Bronchial epithelial cell (primary cell): ENCODE measurements at regions not wholly inside any gene's neighbourhood (a gene's known extent, or its start where the extent isn't known, plus 50 kb on each side); places are given as distances from the start of the nearest gene placed in this dataset.

Source experiments
- DNase-seq: peaks from one replicate; pipeline ENCODE4 v3.0.0-alpha.2; 2010; ENCODE audit warnings: low read depth
- FAIRE-seq: peaks from 2 replicates; lab custom pipeline; 2011; peaks lifted over from hg19 to GRCh38; lab: Jason Lieb, UNC
- H3K27me3 ChIP-seq: 2 replicates; pipeline ENCODE4 v1.5.1; 2011; ENCODE audit warnings: low read length; ENCODE audit not compliant: control insufficient read depth, insufficient read depth
- H3K36me3 ChIP-seq: 2 replicates; pipeline ENCODE4 v1.5.1; 2011; ENCODE audit warnings: low read length; ENCODE audit not compliant: control insufficient read depth, insufficient read depth
- H3K4me3 ChIP-seq: 2 replicates; pipeline ENCODE4 v1.5.1; 2011; ENCODE audit warnings: mild to moderate bottlenecking, low read depth, low read length, control low read depth
- TF ChIP-seq, protein P1 (sequence below): IDR thresholded peaks from 2 replicates; pipeline ENCODE4 v1.5.1; 2011; ENCODE audit warnings: mild to moderate bottlenecking, moderate library complexity, low read length, control low read depth, inconsistent platforms; ENCODE audit not compliant: insufficient read depth, severe bottlenecking

DNA sequence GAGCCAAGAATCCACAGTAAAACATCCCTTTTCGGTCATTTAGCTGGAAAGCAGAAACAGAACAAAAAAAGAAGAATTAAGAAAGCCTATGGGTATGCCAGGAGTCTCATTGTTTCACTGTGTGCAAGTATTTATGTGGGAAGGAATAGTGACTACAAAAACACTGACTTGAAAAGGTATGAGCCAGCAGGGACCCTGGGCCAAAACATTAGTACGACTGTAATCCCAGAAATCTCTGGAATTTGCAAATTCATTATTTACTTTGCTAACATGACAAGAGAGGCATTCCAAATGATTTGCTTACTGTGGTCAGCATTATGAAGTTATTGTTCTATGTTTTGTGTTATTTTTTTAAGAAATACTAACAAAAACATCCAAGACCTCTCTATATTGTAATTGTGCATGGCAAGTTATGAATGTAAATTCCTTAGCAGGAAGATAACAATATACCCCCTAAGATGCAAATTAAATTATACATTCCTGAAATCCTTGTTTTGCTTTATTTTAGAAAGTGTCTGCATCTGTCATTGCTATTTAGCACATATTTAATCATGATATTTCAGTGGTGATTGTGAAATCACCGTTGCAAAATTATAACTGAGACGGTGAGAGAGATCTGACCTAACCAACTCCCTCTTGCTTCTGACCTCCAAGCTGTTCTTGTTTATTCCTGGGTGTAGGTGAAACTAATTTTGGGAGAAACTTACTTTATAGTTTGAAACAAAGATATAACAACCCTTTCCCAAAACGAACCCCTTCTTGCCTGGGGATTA is 299.2 kb downstream of the ZPLD1 start:
- Histone ChIP-seq H3K4me3 (no peak overlapping the region), H3K36me3 (no peaks in the 10 kb centered on the region), H3K27me3 (no peaks in the 10 kb centered on the region)
- TF ChIP-seq, protein P1, sequence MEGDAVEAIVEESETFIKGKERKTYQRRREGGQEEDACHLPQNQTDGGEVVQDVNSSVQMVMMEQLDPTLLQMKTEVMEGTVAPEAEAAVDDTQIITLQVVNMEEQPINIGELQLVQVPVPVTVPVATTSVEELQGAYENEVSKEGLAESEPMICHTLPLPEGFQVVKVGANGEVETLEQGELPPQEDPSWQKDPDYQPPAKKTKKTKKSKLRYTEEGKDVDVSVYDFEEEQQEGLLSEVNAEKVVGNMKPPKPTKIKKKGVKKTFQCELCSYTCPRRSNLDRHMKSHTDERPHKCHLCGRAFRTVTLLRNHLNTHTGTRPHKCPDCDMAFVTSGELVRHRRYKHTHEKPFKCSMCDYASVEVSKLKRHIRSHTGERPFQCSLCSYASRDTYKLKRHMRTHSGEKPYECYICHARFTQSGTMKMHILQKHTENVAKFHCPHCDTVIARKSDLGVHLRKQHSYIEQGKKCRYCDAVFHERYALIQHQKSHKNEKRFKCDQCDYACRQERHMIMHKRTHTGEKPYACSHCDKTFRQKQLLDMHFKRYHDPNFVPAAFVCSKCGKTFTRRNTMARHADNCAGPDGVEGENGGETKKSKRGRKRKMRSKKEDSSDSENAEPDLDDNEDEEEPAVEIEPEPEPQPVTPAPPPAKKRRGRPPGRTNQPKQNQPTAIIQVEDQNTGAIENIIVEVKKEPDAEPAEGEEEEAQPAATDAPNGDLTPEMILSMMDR = no peak
- no peak for FAIRE-seq
- DNase-seq = peak; percentile 1

DNA sequence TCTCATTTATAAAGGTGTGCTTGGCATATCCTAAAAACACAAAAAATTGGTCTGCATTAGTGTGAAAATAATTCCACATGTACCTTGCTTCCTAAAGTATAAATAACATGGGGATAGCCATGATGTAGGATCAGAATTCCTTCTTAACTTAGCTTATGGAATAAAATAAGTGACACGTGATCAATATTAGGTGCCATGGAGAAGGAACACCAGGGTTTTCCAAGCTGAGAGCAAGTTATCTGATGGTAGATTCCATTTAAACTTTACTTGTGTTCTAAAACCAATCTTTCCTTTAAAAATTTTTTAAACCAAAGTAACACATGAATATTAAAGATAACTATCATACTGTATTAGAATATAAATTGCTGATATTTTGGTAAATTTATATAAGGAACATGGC is 300.5 kb downstream of the ZPLD1 start:
- Histone ChIP-seq H3K27me3 (no peaks in the 10 kb centered on the region), H3K4me3 (no peak overlapping the region), H3K36me3 (no peaks in the 10 kb centered on the region)
- DNase-seq = no peak
- TF ChIP-seq, protein P1 = no peak
- FAIRE-seq = no peak

DNA sequence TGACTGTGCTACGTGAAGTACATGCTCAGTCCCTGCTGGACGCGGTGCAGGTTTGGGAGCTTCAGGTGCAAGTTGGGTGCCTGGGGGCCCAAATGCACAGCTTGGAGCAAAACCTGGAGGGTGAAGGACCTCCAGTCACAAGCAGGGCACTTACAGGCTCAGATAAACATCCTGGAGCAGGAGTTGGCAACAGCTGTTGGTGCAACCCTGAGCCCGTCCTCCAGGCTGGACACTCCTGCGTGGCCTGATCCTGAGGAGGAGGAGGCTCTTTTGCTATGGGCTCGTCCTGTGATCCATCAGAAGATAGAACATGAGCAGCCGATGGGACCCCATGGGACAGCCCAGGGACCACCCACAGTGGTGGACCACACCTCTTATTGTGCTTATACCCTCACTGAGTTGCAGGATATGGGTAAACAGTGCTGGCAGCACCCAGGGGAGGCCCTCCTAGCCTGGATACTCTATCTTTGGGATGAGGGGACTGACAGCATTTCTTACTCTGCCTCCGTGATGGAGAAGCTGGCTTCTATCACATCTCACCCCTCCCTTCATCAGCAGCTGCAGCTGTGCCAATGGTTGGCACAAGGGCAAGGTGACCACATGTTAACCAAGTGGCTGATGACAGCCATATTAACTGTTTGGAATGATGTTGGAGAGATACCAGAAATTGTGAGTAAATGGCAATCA is 301.6 kb downstream of the ZPLD1 start:
- no peak for FAIRE-seq
- H3K36me3 ChIP-seq = no peaks in the 10 kb centered on the region
- no peak for DNase-seq
- no peak overlapping the region for H3K4me3 ChIP-seq
- TF ChIP-seq, protein P1 = no peak
- no peaks in the 10 kb centered on the region for H3K27me3 ChIP-seq

DNA sequence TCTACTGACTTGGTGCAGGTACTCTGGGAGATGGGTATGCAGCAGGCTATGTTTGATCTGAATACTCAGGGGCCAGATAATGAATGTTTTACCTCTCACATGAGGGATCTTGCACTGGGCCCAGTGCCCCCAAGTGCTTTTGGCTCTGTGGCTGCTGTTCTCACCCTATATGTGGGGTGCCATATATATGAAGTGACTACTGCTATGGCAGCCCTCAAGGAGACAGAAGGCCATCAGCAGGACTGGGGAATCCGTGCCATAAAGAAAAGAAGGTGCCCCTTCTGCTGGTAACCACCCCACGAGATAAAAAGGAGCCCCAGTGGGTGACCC is 302.1 kb downstream of the ZPLD1 start:
- H3K27me3 ChIP-seq = no peaks in the 10 kb centered on the region
- TF ChIP-seq, protein P1 = no peak
- no peak for FAIRE-seq

DNA sequence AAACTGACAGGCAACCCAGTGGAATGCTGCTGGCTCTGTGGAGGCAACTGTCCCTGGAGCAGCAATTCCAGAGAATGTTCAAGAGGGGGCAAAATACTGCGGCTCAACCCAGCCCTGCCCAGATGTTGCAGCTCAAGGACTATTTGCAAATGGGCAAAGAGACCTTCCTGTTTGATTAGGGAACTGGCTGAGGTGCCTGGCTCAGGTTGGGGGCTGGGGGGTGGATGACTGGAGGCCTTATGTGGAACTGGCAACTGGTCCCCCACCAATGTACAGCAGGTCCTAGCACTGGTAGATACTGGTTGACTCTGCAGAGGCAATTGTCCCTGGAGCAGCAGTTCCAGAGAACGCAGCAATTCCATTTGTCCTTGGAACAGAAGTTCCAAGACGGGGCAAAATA is 302.5 kb downstream of the ZPLD1 start:
- TF ChIP-seq, protein P1 = no peak
- FAIRE-seq = no peak

More for the DNA sequence above, 302.1 kb downstream of the ZPLD1 start:
- Histone ChIP-seq H3K4me3 (no peak overlapping the region), H3K36me3 (no peaks in the 10 kb centered on the region)
- no peak for DNase-seq

DNA sequence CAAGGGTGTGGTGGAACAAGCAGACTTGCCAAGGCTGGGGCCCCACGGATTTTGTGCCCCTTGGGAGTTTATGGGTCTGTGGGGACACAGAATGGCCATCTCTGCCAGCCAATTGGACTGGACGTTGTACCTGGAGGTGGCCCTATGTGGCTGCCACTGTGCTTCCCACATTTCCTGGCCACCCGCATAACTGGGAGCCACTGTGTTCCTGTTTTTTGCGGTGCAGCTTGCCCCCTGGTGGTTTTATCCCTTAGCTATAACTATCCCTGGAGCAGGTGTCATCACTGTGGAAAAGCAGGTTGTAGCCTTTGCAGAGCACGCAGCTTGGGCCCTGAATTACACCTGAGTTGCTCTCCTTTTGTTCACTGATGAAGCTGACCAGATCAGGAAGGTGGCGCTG is 306.3 kb downstream of the ZPLD1 start:
- no peak for FAIRE-seq

More for the DNA sequence above, 302.5 kb downstream of the ZPLD1 start:
- Histone ChIP-seq H3K27me3 (no peaks in the 10 kb centered on the region), H3K4me3 (no peak overlapping the region), H3K36me3 (no peaks in the 10 kb centered on the region)
- no peak for DNase-seq

More for the DNA sequence above, 306.3 kb downstream of the ZPLD1 start:
- DNase-seq = peak; percentile 3
- H3K27me3 ChIP-seq = no peaks in the 10 kb centered on the region
- TF ChIP-seq, protein P1 = peak; percentile 7
- no peak overlapping the region for H3K4me3 ChIP-seq
- no peaks in the 10 kb centered on the region for H3K36me3 ChIP-seq
